ENCODE measurements at regions not wholly inside any gene's neighbourhood (a gene's known extent, or its start where the extent isn't known, plus 50 kb on each side); places are given as distances from the start of the nearest gene placed in this dataset.

DNA sequence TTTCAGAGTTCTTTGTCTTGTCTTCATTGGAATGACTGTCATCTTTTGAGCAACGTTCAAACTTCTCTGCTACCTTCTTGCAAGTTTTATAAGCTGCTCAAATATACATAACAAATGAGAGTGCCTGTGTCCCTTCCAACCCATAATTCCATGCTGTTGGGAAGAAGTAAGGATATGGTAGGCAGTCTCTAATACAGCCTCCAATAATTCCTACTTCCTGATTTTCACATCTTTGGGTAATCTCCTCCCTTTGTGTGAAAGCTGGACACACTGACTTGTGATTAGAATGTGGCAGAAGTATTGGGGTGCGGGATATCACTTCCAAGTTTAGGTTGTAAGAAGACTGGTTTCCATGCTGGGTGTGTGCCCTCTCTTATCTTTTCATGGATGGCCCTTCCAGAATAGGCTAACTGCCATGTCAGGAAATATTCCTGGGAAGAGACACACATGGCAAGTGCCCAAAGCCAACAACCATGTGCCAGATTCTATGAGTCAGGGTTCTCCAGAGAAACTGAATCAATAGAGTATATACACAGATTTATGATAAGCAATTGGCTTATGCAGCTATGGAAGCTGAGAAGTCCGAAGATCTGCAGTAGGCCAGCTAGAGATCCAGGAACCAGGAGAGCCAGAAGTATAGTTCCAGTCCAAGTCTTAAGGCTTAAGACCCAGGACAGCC is 531.3 kb downstream of the NTRK2 start:
- Histone ChIP-seq H3K4me3 (ENCODE audit: low read depth, low read length) (no peak overlapping the region), H3K27ac (ENCODE audit: extremely low read depth, low read depth, low read length) (no peak overlapping the region), H3K36me3 (ENCODE audit: control insufficient read depth in 2 of 2, insufficient read depth in 1 of 2, low read length in 2 of 2) (no peaks in the 10 kb centered on the region), H3K4me1 (ENCODE audit: control insufficient read depth, insufficient read depth, low read length) (no peaks in the 10 kb centered on the region), H3K9me3 (ENCODE audit: control insufficient read depth, insufficient read depth, low read depth, low read length) (no peaks in the 10 kb centered on the region)
- no peak for TF ChIP-seq ZNF280C (tag by site-specific recombination; IDR thresholded peaks at IDR 0.05)
- TF ChIP-seq ZFP3 (tag by site-specific recombination; IDR thresholded peaks at IDR 0.05; ENCODE audit: low read depth): no peak
- TF ChIP-seq ZSCAN4 (tag by site-specific recombination; IDR thresholded peaks at IDR 0.05): no peak
- TF ChIP-seq ZNF792 (tag by site-specific recombination; IDR thresholded peaks at IDR 0.05): no peak
- TF ChIP-seq ZNF391 (tag by site-specific recombination; IDR thresholded peaks at IDR 0.05; ENCODE audit: borderline replicate concordance, low read depth): no peak
- TF ChIP-seq, protein P1, sequence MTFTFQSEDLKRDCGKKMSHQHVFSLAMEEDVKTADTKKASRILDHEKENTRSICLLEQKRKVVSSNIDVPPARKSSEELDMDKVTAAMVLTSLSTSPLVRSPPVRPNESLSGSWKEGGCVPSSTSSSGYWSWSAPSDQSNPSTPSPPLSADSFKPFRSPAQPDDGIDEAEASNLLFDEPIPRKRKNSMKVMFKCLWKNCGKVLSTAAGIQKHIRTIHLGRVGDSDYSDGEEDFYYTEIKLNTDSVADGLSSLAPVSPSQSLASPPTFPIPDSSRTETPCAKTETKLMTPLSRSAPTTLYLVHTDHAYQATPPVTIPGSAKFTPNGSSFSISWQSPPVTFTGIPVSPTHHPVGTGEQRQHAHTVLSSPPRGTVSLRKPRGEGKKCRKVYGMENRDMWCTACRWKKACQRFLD (tag by site-specific recombination; IDR thresholded peaks at IDR 0.05): no peak
- TF ChIP-seq WT1 (tag by site-specific recombination; IDR thresholded peaks at IDR 0.05): no peak
- POLR2A ChIA-PET: no interaction called here
- CTCF ChIA-PET: no interaction called here

DNA sequence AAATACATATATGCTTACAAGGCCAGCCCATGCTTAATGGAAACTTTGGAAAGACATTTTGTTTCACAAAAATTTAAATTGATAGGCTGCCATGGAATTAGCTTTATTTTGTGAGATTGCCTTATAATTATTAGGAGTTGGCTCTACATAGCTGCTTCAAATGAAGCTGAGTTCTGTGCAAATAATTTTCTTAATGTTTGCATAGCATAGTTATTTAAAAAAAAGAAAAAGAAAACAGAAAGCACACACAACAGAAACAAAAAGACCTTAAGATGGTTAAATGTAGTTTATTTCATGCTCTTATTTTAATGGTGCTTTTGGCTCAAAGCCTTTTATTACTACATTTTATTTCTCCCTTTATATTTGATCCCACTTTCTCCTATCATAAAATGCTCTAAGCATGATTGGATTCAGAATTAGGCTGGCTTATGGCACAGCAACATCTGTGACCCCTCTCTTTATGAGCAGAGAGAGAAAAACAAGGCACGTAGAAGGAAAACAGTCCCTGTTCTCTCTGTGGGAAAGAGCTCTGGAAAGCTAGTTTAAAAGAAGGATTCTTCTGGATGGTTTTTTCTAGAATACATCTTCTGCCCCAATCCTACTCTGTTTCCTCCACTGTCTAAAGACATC is 530.5 kb downstream of the NTRK2 start:
- H3K27ac ChIP-seq (ENCODE audit: extremely low read depth, low read depth, low read length): no peak overlapping the region
- H3K9me3 ChIP-seq (ENCODE audit: control insufficient read depth, insufficient read depth, low read depth, low read length): no peaks in the 10 kb centered on the region
- H3K4me1 ChIP-seq (ENCODE audit: control insufficient read depth, insufficient read depth, low read length): no peaks in the 10 kb centered on the region
- H3K36me3 ChIP-seq (ENCODE audit: control insufficient read depth in 2 of 2, insufficient read depth in 1 of 2, low read length in 2 of 2): no peaks in the 10 kb centered on the region
- no peak overlapping the region for H3K4me3 ChIP-seq (ENCODE audit: low read depth, low read length)
- ChIA-PET POLR2A (no interaction called here), CTCF (interaction anchor here (0.7 kb wide), 1 partner anchor 202 kb away, joined by 3 read pairs; no protein-coding TSS in a partner anchor)
- TF ChIP-seq ZNF157 (tag by site-specific recombination; IDR thresholded peaks at IDR 0.05): no peak
- TF ChIP-seq ZNF624 (tag by site-specific recombination; IDR thresholded peaks at IDR 0.05): no peak
- TF ChIP-seq, protein P2, sequence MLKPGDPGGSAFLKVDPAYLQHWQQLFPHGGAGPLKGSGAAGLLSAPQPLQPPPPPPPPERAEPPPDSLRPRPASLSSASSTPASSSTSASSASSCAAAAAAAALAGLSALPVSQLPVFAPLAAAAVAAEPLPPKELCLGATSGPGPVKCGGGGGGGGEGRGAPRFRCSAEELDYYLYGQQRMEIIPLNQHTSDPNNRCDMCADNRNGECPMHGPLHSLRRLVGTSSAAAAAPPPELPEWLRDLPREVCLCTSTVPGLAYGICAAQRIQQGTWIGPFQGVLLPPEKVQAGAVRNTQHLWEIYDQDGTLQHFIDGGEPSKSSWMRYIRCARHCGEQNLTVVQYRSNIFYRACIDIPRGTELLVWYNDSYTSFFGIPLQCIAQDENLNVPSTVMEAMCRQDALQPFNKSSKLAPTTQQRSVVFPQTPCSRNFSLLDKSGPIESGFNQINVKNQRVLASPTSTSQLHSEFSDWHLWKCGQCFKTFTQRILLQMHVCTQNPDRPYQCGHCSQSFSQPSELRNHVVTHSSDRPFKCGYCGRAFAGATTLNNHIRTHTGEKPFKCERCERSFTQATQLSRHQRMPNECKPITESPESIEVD (tag by site-specific recombination; IDR thresholded peaks at IDR 0.05): no peak
- no peak for TF ChIP-seq ZNF776 (tag by site-specific recombination; IDR thresholded peaks at IDR 0.05; ENCODE audit: borderline replicate concordance)
- TF ChIP-seq EGR2 (tag by site-specific recombination; IDR thresholded peaks at IDR 0.05; ENCODE audit: low read depth): no peak
- TF ChIP-seq TSHZ1 (tag by site-specific recombination; IDR thresholded peaks at IDR 0.05; ENCODE audit: borderline replicate concordance): no peak
- no peak for TF ChIP-seq ZNF658 (tag by site-specific recombination; IDR thresholded peaks at IDR 0.05)
- TF ChIP-seq ZNF426 (tag by site-specific recombination; IDR thresholded peaks at IDR 0.05): no peak
- no peak for TF ChIP-seq ZNF626 (tag by site-specific recombination; IDR thresholded peaks at IDR 0.05)
- TF ChIP-seq ZNF280D (tag by site-specific recombination; IDR thresholded peaks at IDR 0.05): no peak
- no peak for TF ChIP-seq ZNF48 (tag by site-specific recombination; IDR thresholded peaks at IDR 0.05)
- no peak for TF ChIP-seq FEZF1 (tag by site-specific recombination; IDR thresholded peaks at IDR 0.05)
- no peak for TF ChIP-seq HOXC10 (CRISPR knock-in tag; IDR thresholded peaks at IDR 0.05)
- TF ChIP-seq ZNF510 (tag by site-specific recombination; IDR thresholded peaks at IDR 0.05; ENCODE audit: insufficient replicate concordance): no peak
